ENCODE measurements at regions not wholly inside any gene's neighbourhood (a gene's known extent, or its start where the extent isn't known, plus 50 kb on each side); places are given as distances from the start of the nearest gene placed in this dataset.

DNA sequence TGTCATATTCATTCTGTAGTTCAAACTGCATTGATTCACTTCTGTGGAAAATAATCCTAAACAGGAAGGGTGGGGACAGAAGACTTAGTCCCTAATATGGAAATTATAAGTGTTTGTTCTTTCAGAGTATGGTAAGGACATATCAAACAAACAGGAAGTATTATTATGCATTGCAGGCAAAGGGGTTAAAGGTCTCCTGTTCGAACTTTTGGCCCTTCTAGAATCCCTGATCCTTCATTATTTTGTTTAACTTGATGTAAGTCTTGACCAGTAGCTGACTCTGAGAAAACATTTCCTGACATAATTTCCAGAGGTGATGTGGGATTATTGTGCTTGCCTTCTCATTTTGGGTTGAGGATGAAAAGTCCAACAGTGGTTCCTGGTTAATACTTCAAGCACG lies 215.4 kb upstream of the ADGRL2 start:
- Histone ChIP-seq H3K9me3 (ENCODE audit: control insufficient read depth, low read length) (no peaks in the 10 kb centered on the region), H3K4me3 (ENCODE audit: low read length) (no peak overlapping the region), H3K9ac (ENCODE audit: extremely low read depth, low read length, poor library complexity, severe bottlenecking) (no peak overlapping the region), H3K36me3 (ENCODE audit: control insufficient read depth, insufficient read depth, low read length) (no peaks in the 10 kb centered on the region), H3K27ac (ENCODE audit: low read depth, low read length) (no peak overlapping the region), H3K4me1 (ENCODE audit: control insufficient read depth, insufficient read depth, low read length) (peaks cover 11% of the 10 kb centered on the region), H3K27me3 (ENCODE audit: control insufficient read depth, insufficient read depth, low read length, poor library complexity, severe bottlenecking) (no peaks in the 10 kb centered on the region)
- no peak overlapping the region for H3K4me3 Mint-ChIP-seq
- WGBS, 2 experiments (ENCODE audit: insufficient coverage in 1 of 2, insufficient read length in 1 of 2), result 71 to 93% methylated on average over 1 to 2 of the region's 2 CpGs
- DNase-seq, result no peak
- H3K9me3 Mint-ChIP-seq, result no peaks in the 10 kb centered on the region
- H3K4me1 Mint-ChIP-seq, result peaks cover 12% of the 10 kb centered on the region
- H3K36me3 Mint-ChIP-seq (ENCODE audit: low read depth), result no peaks in the 10 kb centered on the region
- TF ChIP-seq, protein P1, sequence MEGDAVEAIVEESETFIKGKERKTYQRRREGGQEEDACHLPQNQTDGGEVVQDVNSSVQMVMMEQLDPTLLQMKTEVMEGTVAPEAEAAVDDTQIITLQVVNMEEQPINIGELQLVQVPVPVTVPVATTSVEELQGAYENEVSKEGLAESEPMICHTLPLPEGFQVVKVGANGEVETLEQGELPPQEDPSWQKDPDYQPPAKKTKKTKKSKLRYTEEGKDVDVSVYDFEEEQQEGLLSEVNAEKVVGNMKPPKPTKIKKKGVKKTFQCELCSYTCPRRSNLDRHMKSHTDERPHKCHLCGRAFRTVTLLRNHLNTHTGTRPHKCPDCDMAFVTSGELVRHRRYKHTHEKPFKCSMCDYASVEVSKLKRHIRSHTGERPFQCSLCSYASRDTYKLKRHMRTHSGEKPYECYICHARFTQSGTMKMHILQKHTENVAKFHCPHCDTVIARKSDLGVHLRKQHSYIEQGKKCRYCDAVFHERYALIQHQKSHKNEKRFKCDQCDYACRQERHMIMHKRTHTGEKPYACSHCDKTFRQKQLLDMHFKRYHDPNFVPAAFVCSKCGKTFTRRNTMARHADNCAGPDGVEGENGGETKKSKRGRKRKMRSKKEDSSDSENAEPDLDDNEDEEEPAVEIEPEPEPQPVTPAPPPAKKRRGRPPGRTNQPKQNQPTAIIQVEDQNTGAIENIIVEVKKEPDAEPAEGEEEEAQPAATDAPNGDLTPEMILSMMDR (conservative IDR thresholded peaks at IDR 0.05), result no peak
- H3K27me3 Mint-ChIP-seq (ENCODE audit: insufficient read depth), result no peaks in the 10 kb centered on the region
- H3K27ac Mint-ChIP-seq, result no peak overlapping the region

DNA sequence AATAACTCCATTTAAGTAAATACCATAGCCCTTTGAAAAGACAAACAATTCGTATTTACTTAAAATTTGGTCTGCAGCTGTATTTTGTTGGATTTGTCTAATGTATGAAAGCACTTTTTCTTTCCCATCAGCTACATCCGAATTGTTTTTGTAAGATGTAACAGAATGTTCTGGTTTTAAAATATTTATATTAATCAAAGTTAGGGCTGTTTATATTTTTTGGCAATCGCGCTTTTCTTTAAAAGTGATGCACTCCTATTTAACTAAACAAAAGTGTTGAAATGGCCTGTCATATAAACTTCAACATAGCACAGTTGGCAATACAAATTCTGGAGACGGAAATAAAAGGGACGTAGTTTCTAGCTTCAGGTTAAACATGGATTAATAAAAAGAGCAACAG lies 216.3 kb upstream of the ADGRL2 start:
- 86 to 91% methylated on average over 2 to 6 of the region's 6 CpGs for WGBS, 2 experiments (ENCODE audit: insufficient coverage in 1 of 2, insufficient read length in 1 of 2)
- TF ChIP-seq, protein P1 (conservative IDR thresholded peaks at IDR 0.05), result no peak
- no peak overlapping the region for H3K27ac Mint-ChIP-seq

DNA sequence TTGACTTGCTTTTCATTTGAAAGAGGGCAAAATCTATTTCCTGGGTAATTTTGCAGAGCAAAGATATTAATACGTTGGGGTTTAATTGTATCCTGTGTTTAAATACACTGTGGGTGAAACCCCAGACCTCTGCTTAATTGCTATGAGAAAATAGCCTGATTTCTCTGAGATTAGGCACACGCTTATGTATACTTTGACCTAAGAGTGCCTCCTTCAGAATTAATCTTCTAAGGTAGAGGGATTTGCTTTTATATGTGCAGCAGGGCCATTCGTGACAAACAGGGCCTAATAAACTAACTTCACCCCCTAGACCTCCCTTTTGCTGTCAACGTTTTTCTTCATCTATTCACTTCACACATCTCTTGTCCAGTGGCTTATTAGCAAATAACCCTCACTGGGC lies 216.9 kb upstream of the ADGRL2 start:
- no peaks in the 10 kb centered on the region for H3K36me3 ChIP-seq (ENCODE audit: control insufficient read depth, insufficient read depth, low read length)
- no peak overlapping the region for H3K27ac ChIP-seq (ENCODE audit: low read depth, low read length)
- peaks cover 11% of the 10 kb centered on the region for H3K4me1 ChIP-seq (ENCODE audit: control insufficient read depth, insufficient read depth, low read length)
- H3K4me1 Mint-ChIP-seq, result peaks cover 20% of the 10 kb centered on the region
- H3K4me3 ChIP-seq (ENCODE audit: low read length), result no peak overlapping the region
- H3K9ac ChIP-seq (ENCODE audit: extremely low read depth, low read length, poor library complexity, severe bottlenecking), result no peak overlapping the region
- no peaks in the 10 kb centered on the region for H3K27me3 Mint-ChIP-seq (ENCODE audit: insufficient read depth)
- H3K36me3 Mint-ChIP-seq (ENCODE audit: low read depth), result no peaks in the 10 kb centered on the region
- no peak overlapping the region for H3K27ac Mint-ChIP-seq
- H3K9me3 Mint-ChIP-seq, result no peaks in the 10 kb centered on the region
- H3K9me3 ChIP-seq (ENCODE audit: control insufficient read depth, low read length), result no peaks in the 10 kb centered on the region
- H3K4me3 Mint-ChIP-seq, result no peak overlapping the region
- no peak for DNase-seq
- H3K27me3 ChIP-seq (ENCODE audit: control insufficient read depth, insufficient read depth, low read length, poor library complexity, severe bottlenecking), result no peaks in the 10 kb centered on the region
- TF ChIP-seq, protein P1 (conservative IDR thresholded peaks at IDR 0.05), result no peak
- 85 to 100% methylated on average over 2 to 4 of the region's 4 CpGs for WGBS, 2 experiments (ENCODE audit: insufficient coverage in 1 of 2, insufficient read length in 1 of 2)

More for the DNA sequence above, 216.3 kb upstream of the ADGRL2 start:
- Histone ChIP-seq H3K9ac (ENCODE audit: extremely low read depth, low read length, poor library complexity, severe bottlenecking) (no peak overlapping the region), H3K27ac (ENCODE audit: low read depth, low read length) (no peak overlapping the region), H3K4me3 (ENCODE audit: low read length) (no peak overlapping the region), H3K9me3 (ENCODE audit: control insufficient read depth, low read length) (no peaks in the 10 kb centered on the region), H3K4me1 (ENCODE audit: control insufficient read depth, insufficient read depth, low read length) (peaks cover 11% of the 10 kb centered on the region), H3K36me3 (ENCODE audit: control insufficient read depth, insufficient read depth, low read length) (no peaks in the 10 kb centered on the region), H3K27me3 (ENCODE audit: control insufficient read depth, insufficient read depth, low read length, poor library complexity, severe bottlenecking) (no peaks in the 10 kb centered on the region)
- no peaks in the 10 kb centered on the region for H3K27me3 Mint-ChIP-seq (ENCODE audit: insufficient read depth)
- H3K9me3 Mint-ChIP-seq, result no peaks in the 10 kb centered on the region
- peaks cover 16% of the 10 kb centered on the region for H3K4me1 Mint-ChIP-seq
- H3K36me3 Mint-ChIP-seq (ENCODE audit: low read depth), result no peaks in the 10 kb centered on the region
- no peak overlapping the region for H3K4me3 Mint-ChIP-seq
- DNase-seq, result no peak

Measured in endodermal cell (in vitro differentiated cells).